ENCODE measurements at regions not wholly inside any gene's neighbourhood (a gene's known extent, or its start where the extent isn't known, plus 50 kb on each side); places are given as distances from the start of the nearest gene placed in this dataset.
"Not testable (repeated sequence)": the region's sequence is repeated elsewhere in the genome, so short reads cannot be mapped to it uniquely, and the experiment has no call there.

GRCh38 chr7:94314413-94315410 is 80.0 kb upstream of the COL1A2 start:
- no peak for DNase-seq (ENCODE audit: low read depth)

DNA sequence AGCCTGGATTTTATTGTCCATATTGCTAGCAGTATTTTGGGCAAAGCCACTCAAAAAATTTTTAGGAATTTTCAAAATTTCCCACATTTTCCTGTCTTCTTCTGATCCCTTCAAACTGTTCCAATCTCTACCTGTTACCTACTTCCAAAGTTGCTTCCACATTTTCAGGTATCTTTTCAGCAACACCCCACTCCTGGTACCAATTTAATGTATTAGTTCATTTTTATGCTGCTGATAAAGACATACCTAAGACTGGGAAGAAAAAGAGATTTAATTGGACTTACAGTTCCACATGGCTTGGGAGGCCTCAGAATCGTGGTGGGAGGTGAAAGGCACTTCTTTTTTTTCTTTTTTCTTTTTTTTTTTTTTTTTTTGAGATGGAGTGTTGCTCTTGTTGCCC is 73.6 kb upstream of the COL1A2 start:
- not testable (repeated sequence) for DNase-seq (ENCODE audit: low read depth)

GRCh38 chr7:94323844-94324243 is 70.9 kb upstream of the COL1A2 start:
- no peak for DNase-seq (ENCODE audit: low read depth)

- no peak for DNase-seq (ENCODE audit: low read depth)
These were observed 70.1 kb upstream of the COL1A2 start for GRCh38 chr7:94324380-94325121.

GRCh38 chr7:94325122-94325475 is 69.6 kb upstream of the COL1A2 start:
- no peak for DNase-seq (ENCODE audit: low read depth)

GRCh38 chr7:94330269-94331020 is 64.2 kb upstream of the COL1A2 start:
- no peak for DNase-seq (ENCODE audit: low read depth)

GRCh38 chr7:94332571-94332970 is 62.1 kb upstream of the COL1A2 start:
- no peak for DNase-seq (ENCODE audit: low read depth)

DNA sequence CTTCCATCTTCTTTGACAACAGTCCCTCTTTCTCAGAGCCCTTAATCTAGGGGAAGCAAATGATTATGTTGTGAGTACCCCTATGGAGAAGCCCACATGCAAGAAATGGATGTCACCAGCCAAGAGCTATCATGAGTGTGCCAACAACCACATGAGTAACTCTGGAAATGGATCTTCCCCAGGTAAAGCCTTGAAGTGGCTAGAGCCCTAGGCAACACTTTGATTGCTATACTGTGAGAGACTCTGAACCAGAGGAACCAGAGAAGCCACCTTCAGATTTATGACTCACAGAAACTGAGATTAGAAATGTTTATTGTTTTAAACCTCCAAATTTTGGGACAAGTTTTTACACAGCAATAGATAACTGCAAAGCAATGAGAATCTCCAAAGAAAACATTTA is 60.9 kb upstream of the COL1A2 start:
- no peak for DNase-seq (ENCODE audit: low read depth)

- no peak for DNase-seq (ENCODE audit: low read depth)
These were observed 59.1 kb upstream of the COL1A2 start for GRCh38 chr7:94335586-94335985.

GRCh38 chr7:94336009-94336408 is 58.7 kb upstream of the COL1A2 start:
- no peak for DNase-seq (ENCODE audit: low read depth)

DNA sequence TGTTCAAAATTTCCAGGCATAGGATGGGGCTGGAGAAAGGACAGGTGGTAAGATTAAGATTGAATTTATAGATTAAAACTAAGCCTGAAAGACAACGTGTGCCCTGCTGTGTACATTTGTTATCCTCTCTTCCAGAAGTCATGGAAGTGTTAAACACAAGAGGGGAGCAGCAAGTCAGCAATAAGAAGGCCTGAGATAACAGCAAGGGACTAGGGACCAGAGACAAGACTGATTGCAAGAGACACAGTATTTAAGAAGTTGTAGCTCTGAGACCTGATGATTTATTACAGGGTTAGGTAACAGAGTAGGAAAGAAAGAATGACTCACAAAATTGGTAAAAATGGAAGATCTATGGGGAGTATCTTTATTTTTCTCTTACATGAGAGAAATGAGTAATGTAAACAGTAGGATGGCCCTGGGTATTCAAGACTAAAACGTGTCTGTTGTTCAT is 55.7 kb upstream of the COL1A2 start:
- DNase-seq (ENCODE audit: low read depth), result no peak

DNA sequence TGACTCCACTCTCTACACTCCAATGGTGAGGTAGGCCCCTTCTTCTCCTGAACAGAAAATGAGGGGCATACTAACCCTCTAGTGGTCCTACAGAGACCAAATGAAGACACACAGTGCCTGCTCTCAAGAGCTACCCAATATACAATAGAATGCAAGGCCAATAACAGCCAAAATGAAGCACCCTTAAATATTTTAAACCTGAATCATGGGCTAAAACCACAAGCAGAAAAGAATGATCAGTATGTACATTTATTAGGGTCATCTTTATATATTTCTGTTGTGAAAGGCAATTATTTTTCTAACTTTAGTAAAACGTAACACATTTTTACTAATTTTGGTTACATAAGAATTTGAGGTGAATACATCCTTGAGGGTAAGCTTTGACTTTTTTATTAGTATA is 49.9 kb upstream of the COL1A2 start:
- no peak for DNase-seq (ENCODE audit: low read depth)
